UCSD-AML1 (cell line): ENCODE measurements at regions not wholly inside any gene's neighbourhood (a gene's known extent, or its start where the extent isn't known, plus 50 kb on each side); places are given as distances from the start of the nearest gene placed in this dataset.
A peak's percentile ranks its signal among the peaks of the same experiment; 100 is the strongest.
"Not testable (repeated sequence)": the region's sequence is repeated elsewhere in the genome, so short reads cannot be mapped to it uniquely, and the experiment has no call there.

ENCODE experiments used
- DNase-seq: peaks from one replicate; lab custom pipeline; 2025; ENCODE audit not compliant: unreplicated experiment; lab: John Stamatoyannopoulos, UW

- DNase-seq: no peak
Observed at GRCh38 chr5:71771191-71771590, 52.1 kb downstream of the CARTPT start.

- DNase-seq: peak; percentile 29
Observed at GRCh38 chr5:71778678-71779276, 59.7 kb downstream of the CARTPT start.

- no peak for DNase-seq
Observed at GRCh38 chr5:71780597-71780996, 61.5 kb downstream of the CARTPT start.

- DNase-seq: no peak
Observed at GRCh38 chr5:71782393-71782770, 63.3 kb downstream of the CARTPT start.

- DNase-seq: peak; percentile 69
Observed at GRCh38 chr5:71782771-71783770, 64.0 kb downstream of the CARTPT start.

GRCh38 chr5:71783891-71784290 lies 64.8 kb downstream of the CARTPT start:
- no peak for DNase-seq

GRCh38 chr5:71786337-71787055 lies 67.4 kb downstream of the CARTPT start:
- DNase-seq: no peak

- DNase-seq: no peak
Observed at GRCh38 chr5:71788794-71789193, 69.7 kb downstream of the CARTPT start.

- DNase-seq: no peak
Observed at GRCh38 chr5:71789746-71790145, 70.7 kb downstream of the CARTPT start.

GRCh38 chr5:71790433-71790832 lies 71.4 kb downstream of the CARTPT start:
- no peak for DNase-seq

GRCh38 chr5:71792041-71792440 lies 73.0 kb downstream of the CARTPT start:
- DNase-seq: not testable (repeated sequence)

- DNase-seq: no peak
Observed at GRCh38 chr5:71794061-71794695, 75.1 kb downstream of the CARTPT start.

- DNase-seq: no peak
Observed at GRCh38 chr5:71802673-71803072, 83.6 kb downstream of the CARTPT start.

GRCh38 chr5:71806711-71807110 lies 87.6 kb downstream of the CARTPT start:
- no peak for DNase-seq

- no peak for DNase-seq
Observed at GRCh38 chr5:71807909-71808308, 88.8 kb downstream of the CARTPT start.

- DNase-seq: no peak
Observed at GRCh38 chr5:71809446-71809845, 90.4 kb downstream of the CARTPT start.

- no peak for DNase-seq
Observed at GRCh38 chr5:71810023-71810422, 90.9 kb downstream of the CARTPT start.

GRCh38 chr5:71810471-71811195 lies 91.6 kb downstream of the CARTPT start:
- DNase-seq: no peak

- no peak for DNase-seq
Observed at GRCh38 chr5:71811779-71812178, 92.7 kb downstream of the CARTPT start.

GRCh38 chr5:71816307-71816706 lies 97.2 kb downstream of the CARTPT start:
- no peak for DNase-seq

- DNase-seq: no peak
Observed at GRCh38 chr5:71817891-71818290, 98.8 kb downstream of the CARTPT start.
